ENCODE measurements at regions not wholly inside any gene's neighbourhood (a gene's known extent, or its start where the extent isn't known, plus 50 kb on each side); places are given as distances from the start of the nearest gene placed in this dataset.

DNA sequence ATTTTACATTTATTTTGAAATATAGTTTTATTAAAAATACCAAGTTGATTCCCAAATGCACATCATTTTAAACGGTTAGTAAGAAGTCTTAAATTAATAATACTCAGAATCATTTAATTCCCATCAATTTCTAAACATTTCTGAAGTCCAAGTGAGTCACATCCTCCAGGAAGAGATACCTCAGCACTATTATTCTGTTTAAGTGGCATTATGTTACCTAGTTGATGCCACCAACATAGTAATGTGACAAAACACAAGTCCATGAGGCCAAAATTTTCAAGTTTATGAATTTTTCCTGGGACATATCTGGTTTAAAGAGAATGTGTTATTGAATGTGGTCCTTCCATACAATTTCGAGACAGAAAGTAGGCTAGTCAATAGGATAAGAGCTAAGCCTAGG is 1348.3 kb upstream of the CDH9 start:
- TF ChIP-seq GATA3 (IDR thresholded peaks at IDR 0.05; ENCODE audit: low read depth, low read length): no peak
- no peak for TF ChIP-seq GATA2 (IDR thresholded peaks at IDR 0.05; ENCODE audit: low read depth, low read length)

DNA sequence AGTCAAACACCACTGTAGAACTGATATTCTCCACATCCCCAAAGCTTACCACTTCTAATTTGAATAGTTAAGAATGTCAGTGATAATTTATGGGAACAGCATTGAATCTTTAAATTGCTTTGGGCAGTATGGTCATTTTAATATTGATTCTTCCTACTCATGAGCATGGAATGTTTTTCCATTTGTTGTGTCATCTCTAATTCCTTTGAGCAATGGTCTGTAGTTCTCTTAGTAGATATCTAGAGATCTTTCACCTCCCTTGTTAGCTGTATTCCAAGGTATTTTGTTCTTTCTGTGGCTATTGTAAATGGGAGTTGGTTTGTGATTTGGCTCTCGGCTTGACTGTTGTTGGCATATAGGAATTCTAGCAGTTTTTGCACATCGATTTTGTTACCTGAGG is 1341.8 kb upstream of the CDH9 start:
- no peak for TF ChIP-seq GATA2 (IDR thresholded peaks at IDR 0.05; ENCODE audit: low read depth, low read length)
- no peak for TF ChIP-seq GATA3 (IDR thresholded peaks at IDR 0.05; ENCODE audit: low read depth, low read length)

GRCh38 chr5:28374492-28374967 is 1336.1 kb upstream of the CDH9 start:
- TF ChIP-seq GATA3 (IDR thresholded peaks at IDR 0.05; ENCODE audit: low read depth, low read length): no peak
- TF ChIP-seq GATA2 (IDR thresholded peaks at IDR 0.05; ENCODE audit: low read depth, low read length): no peak

- no peak for TF ChIP-seq GATA3 (IDR thresholded peaks at IDR 0.05; ENCODE audit: low read depth, low read length)
- TF ChIP-seq GATA2 (IDR thresholded peaks at IDR 0.05; ENCODE audit: low read depth, low read length): no peak
These were observed 1332.5 kb upstream of the CDH9 start for GRCh38 chr5:28370896-28371295.

DNA sequence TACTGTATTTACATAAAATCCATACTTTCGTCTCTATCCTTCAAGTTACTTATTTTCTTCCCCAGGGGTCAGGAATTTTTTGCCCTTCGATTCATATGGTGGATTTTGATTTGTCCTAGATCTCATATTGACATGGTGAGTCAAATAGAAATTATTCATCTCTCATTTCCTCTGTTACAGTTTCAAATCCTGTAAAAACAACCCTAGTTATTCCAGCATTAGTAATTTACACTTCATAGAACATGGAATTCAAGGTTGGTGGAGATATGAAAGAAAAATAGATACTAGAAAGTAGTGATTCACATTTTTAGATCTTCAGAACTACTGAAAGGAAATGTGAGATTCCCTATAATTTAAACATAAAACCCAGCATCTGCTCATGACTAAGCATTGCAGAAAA is 1331.0 kb upstream of the CDH9 start:
- TF ChIP-seq GATA2 (IDR thresholded peaks at IDR 0.05; ENCODE audit: low read depth, low read length) (no peak), GATA3 (IDR thresholded peaks at IDR 0.05; ENCODE audit: low read depth, low read length) (no peak)

DNA sequence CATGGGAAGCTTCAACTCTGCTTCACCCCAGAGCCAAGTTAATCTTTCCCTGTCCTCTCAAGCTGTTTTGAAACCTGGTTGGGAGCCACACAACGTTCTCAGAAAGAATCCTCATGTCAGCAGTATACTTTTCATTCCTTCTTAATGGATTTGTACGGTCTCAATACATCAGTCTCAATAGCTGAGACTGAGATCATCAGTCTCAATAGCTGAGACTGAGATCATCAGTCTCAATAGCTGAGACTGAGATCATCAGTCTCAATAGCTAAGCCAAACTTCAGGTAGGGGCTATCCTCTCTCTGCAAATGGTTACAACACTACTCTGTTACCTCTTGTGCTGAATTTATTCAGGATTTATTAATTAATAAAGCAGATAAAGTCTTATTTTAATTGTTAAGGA is 1317.4 kb upstream of the CDH9 start:
- TF ChIP-seq GATA2 (IDR thresholded peaks at IDR 0.05; ENCODE audit: low read depth, low read length) (no peak), GATA3 (IDR thresholded peaks at IDR 0.05; ENCODE audit: low read depth, low read length) (no peak)

- TF ChIP-seq GATA3 (IDR thresholded peaks at IDR 0.05; ENCODE audit: low read depth, low read length): no peak
- no peak for TF ChIP-seq GATA2 (IDR thresholded peaks at IDR 0.05; ENCODE audit: low read depth, low read length)
These were observed 1308.3 kb upstream of the CDH9 start for GRCh38 chr5:28346696-28347095.

DNA sequence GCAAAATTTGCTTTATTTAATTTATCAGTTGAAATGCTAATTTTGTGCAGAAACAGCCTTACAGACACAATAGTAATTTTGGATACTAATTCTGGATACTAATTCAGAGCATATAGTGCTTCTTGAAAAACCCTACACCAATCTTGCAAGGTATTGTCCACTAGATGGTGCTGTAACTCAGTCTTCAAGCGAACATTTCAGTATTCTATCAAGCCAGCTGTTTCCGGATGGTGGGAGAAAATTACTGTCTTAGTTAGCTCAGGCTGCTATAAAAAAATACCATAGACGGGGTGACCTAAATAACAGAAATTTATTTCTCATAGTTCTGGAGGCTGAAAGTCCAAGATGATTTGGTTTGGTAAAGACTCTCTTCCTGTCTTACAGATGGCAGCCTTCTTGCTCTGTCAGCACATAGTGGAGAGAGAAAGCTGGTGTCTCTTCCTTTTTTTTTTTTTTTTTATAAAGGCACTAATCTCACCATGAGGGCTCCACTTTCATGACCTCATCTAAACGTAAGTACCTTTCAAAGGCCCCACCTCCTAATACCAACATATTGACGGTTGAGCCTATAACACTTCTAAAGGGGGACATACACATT is 1306.5 kb upstream of the CDH9 start:
- TF ChIP-seq GATA2 (IDR thresholded peaks at IDR 0.05; ENCODE audit: low read depth, low read length) (no peak), GATA3 (IDR thresholded peaks at IDR 0.05; ENCODE audit: low read depth, low read length) (no peak)

GRCh38 chr5:28329176-28329575 is 1290.8 kb upstream of the CDH9 start:
- no peak for TF ChIP-seq GATA2 (IDR thresholded peaks at IDR 0.05; ENCODE audit: low read depth, low read length)
- TF ChIP-seq GATA3 (IDR thresholded peaks at IDR 0.05; ENCODE audit: low read depth, low read length): no peak

GRCh38 chr5:28328681-28329080 is 1290.3 kb upstream of the CDH9 start:
- no peak for TF ChIP-seq GATA3 (IDR thresholded peaks at IDR 0.05; ENCODE audit: low read depth, low read length)
- no peak for TF ChIP-seq GATA2 (IDR thresholded peaks at IDR 0.05; ENCODE audit: low read depth, low read length)

DNA sequence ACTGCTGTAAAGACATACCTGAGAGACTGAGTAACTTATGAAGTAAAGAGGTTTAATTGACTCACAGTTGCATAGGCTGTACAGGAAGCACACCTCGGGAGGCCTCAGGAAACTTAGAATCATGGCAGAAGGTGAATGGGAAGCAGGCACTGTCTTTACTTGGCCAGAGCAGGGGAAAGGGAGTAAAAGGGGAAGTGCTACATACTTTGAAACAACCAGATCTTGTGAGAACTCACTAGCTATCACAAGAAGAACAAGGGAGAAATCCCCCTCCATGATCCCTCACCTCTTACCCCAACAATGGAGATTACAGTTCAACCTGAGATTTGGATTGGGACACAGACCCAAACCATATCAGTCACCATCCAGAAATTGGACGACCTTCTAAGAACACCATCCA is 1285.8 kb upstream of the CDH9 start:
- no peak for TF ChIP-seq GATA2 (IDR thresholded peaks at IDR 0.05; ENCODE audit: low read depth, low read length)
- TF ChIP-seq GATA3 (IDR thresholded peaks at IDR 0.05; ENCODE audit: low read depth, low read length): no peak

- TF ChIP-seq GATA3 (IDR thresholded peaks at IDR 0.05; ENCODE audit: low read depth, low read length) (no peak), GATA2 (IDR thresholded peaks at IDR 0.05; ENCODE audit: low read depth, low read length) (no peak)
These were observed 1275.6 kb upstream of the CDH9 start for GRCh38 chr5:28313953-28314352.

DNA sequence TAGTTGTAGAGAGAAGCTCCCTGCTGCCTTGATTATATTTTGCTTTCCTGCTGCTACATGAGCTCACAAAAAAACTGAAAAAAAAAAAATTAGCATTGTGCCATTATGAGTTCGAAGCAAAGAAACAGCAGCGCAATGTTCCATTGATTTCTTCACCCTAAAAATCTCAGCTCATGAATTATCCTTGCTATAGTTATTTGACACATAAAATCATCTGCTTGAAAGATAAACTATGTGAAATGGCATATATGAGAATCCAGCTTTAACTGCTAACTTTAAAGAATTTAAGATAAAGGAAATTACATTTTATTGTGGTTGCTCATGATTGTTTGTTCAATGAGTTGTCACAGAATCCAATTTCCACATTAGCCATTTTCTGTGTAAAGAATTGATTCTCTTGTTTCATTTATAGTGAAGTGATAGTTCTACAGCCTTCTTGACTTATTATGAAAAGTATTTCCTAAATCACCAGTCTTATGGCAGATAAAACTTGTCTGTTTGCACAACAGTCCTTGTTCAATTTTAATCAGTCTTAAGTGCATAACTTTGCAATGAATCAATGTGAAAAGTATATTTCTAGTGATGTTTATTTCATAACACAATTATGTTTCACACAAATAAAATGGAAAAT is 1275.0 kb upstream of the CDH9 start:
- TF ChIP-seq GATA2 (IDR thresholded peaks at IDR 0.05; ENCODE audit: low read depth, low read length) (no peak), GATA3 (IDR thresholded peaks at IDR 0.05; ENCODE audit: low read depth, low read length) (no peak)

GRCh38 chr5:28310696-28311095 is 1272.3 kb upstream of the CDH9 start:
- TF ChIP-seq GATA2 (IDR thresholded peaks at IDR 0.05; ENCODE audit: low read depth, low read length) (no peak), GATA3 (IDR thresholded peaks at IDR 0.05; ENCODE audit: low read depth, low read length) (no peak)

GRCh38 chr5:28305891-28306290 is 1267.5 kb upstream of the CDH9 start:
- no peak for TF ChIP-seq GATA3 (IDR thresholded peaks at IDR 0.05; ENCODE audit: low read depth, low read length)
- TF ChIP-seq GATA2 (IDR thresholded peaks at IDR 0.05; ENCODE audit: low read depth, low read length): no peak
